ENCODE measurements at regions not wholly inside any gene's neighbourhood (a gene's known extent, or its start where the extent isn't known, plus 50 kb on each side); places are given as distances from the start of the nearest gene placed in this dataset.

DNA sequence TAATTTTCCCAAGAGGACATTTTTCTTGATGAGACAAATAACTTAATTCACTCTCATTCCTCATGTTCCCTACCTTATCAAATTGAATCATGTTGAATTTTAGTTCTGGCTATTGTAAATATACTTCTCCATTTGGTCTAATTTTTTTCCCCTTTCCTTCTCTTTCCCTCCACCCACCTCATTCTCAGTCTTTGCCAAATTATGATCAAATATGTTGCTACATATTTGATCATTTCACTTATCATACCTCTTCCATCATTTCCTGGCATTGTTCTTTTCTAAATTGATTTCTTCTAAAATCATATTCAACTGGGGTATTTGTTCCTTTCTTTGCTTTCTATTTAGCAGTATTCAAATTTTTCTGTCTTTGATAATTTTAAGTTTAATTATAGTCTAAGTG is 52.3 kb downstream of the HDGFL1 start:
- TF ChIP-seq EP300 (IDR thresholded peaks at IDR 0.05) = no peak
- no peak for TF ChIP-seq POLR2A (IDR thresholded peaks at IDR 0.05; ENCODE audit: low read depth)
- TF ChIP-seq, protein P1, sequence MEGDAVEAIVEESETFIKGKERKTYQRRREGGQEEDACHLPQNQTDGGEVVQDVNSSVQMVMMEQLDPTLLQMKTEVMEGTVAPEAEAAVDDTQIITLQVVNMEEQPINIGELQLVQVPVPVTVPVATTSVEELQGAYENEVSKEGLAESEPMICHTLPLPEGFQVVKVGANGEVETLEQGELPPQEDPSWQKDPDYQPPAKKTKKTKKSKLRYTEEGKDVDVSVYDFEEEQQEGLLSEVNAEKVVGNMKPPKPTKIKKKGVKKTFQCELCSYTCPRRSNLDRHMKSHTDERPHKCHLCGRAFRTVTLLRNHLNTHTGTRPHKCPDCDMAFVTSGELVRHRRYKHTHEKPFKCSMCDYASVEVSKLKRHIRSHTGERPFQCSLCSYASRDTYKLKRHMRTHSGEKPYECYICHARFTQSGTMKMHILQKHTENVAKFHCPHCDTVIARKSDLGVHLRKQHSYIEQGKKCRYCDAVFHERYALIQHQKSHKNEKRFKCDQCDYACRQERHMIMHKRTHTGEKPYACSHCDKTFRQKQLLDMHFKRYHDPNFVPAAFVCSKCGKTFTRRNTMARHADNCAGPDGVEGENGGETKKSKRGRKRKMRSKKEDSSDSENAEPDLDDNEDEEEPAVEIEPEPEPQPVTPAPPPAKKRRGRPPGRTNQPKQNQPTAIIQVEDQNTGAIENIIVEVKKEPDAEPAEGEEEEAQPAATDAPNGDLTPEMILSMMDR (IDR thresholded peaks at IDR 0.05) = no peak
- no peak for TF ChIP-seq POLR2AphosphoS5 (IDR thresholded peaks at IDR 0.05)

All from esophagus muscularis mucosa (tissue), 4 donors.